ENCODE measurements at regions not wholly inside any gene's neighbourhood (a gene's known extent, or its start where the extent isn't known, plus 50 kb on each side); places are given as distances from the start of the nearest gene placed in this dataset.

- Histone ChIP-seq H3K36me3 (ENCODE audit: control insufficient read depth in 2 of 2, extremely low read depth in 1 of 2, insufficient read depth in 2 of 2, low read length in 2 of 2) (no peaks in the 10 kb centered on the region), H3K9ac (replicated peaks; ENCODE audit: extremely low read depth, insufficient read depth, low read length) (no peak overlapping the region), H2AFZ (ENCODE audit: low read depth, low read length) (no peak overlapping the region), H4K20me1 (replicated peaks; ENCODE audit: control insufficient read depth, extremely low read depth, insufficient read depth, low read length) (no peaks in the 10 kb centered on the region), H3K4me1 (ENCODE audit: control insufficient read depth, extremely low read depth, insufficient read depth, low read length) (no peaks in the 10 kb centered on the region), H3K27ac (ENCODE audit: insufficient read depth, low read depth, low read length) (no peak overlapping the region), H3K4me3 (replicated peaks in 1 of 3; ENCODE audit: insufficient read depth in 1 of 3, low read depth in 1 of 3, low read length in 3 of 3) (no peak overlapping the region), H3K9me3 (replicated peaks; ENCODE audit: control insufficient read depth, insufficient read depth, low read length) (no peaks in the 10 kb centered on the region), H3K9me1 (replicated peaks; ENCODE audit: control insufficient read depth, extremely low read depth, insufficient read depth, low read length) (no peaks in the 10 kb centered on the region), H3K79me2 (ENCODE audit: control insufficient read depth, insufficient read depth, low read length) (no peaks in the 10 kb centered on the region), H3K4me2 (ENCODE audit: insufficient read depth, low read length) (no peak overlapping the region), H3K27me3 (ENCODE audit: control insufficient read depth in 2 of 2, insufficient read depth in 2 of 2, low read length in 2 of 2) (no peaks in the 10 kb centered on the region)
- dilution Hi-C loops (cut with MboI; ENCODE audit: extremely low pct_ligation_motif_present, low sequenced_read_pairs): no loop called here
- TF ChIP-seq EZH2 (IDR thresholded peaks at IDR 0.05; ENCODE audit: borderline replicate concordance, low read depth, low read length, severe bottlenecking) (no peak), POLR2A (IDR thresholded peaks at IDR 0.05; ENCODE audit: low read depth, low read length) (no peak), FOS (IDR thresholded peaks at IDR 0.05; ENCODE audit: borderline replicate concordance, insufficient read depth, low read length) (no peak), MAX (IDR thresholded peaks at IDR 0.05; ENCODE audit: insufficient read depth, insufficient read length) (no peak), MYC (IDR thresholded peaks at IDR 0.05; ENCODE audit: low read depth, low read length) (no peak), GATA2 (IDR thresholded peaks at IDR 0.05; ENCODE audit: insufficient read depth, insufficient read length, low read depth, low read length) (no peak), POLR2AphosphoS5 (IDR thresholded peaks at IDR 0.05; ENCODE audit: insufficient read depth, low read depth, low read length) (no peak), JUN (IDR thresholded peaks at IDR 0.05; ENCODE audit: borderline replicate concordance, insufficient read depth, insufficient read length, low read depth) (no peak), CTCF (IDR thresholded peaks at IDR 0.05; ENCODE audit: extremely low read depth in 1 of 2, insufficient read depth in 1 of 2, low read depth in 1 of 2, low read length in 2 of 2) (no peak)
- DNase-seq (ENCODE audit: low read depth, low spot score): no peak
- no TSS peak for BruUV-seq (replicated peaks)
- ChIA-PET POLR2A (no interaction called here), CTCF (no interaction called here)
- FAIRE-seq: no peak
- intact Hi-C loops (cut with micrococcal nuclease): no loop called here
Measured at GRCh38 chr1:232383455-232384123, 246.3 kb downstream of the SIPA1L2 start.

All from endothelial cell of umbilical vein (primary cell).